HepG2 (cell line): ENCODE measurements at regions not wholly inside any gene's neighbourhood (a gene's known extent, or its start where the extent isn't known, plus 50 kb on each side); places are given as distances from the start of the nearest gene placed in this dataset.

ENCODE experiments used
- ATAC-seq: fragments of 200-7000 bp; cut with Tn5 transposase; 3 replicates; pipeline ENCODE4 v1.9.1; 2020; ENCODE audit warnings: mild to moderate bottlenecking, moderate library complexity
- BruUV-seq: library from RNA; stranded (reverse); fragments of 400-500 nt; replicated peaks from 2 replicates; lab custom pipeline; 2021; lab: Mats Ljungman, UMichigan
- CTCF ChIA-PET: fragments of 300-600 bp; formaldehyde crosslinking; extraction: SDS; loops from one replicate; lab custom pipeline; 2021; ENCODE audit warnings: low total read pairs, inconsistent platforms, low intra/inter-chr PET ratio; lab: Yijun Ruan, JAX
- POLR2A ChIA-PET: fragments of 350-600 bp; sonication (Branson Sonifier 250); formaldehyde crosslinking; loops from one replicate; lab custom pipeline; 2020; ENCODE audit warnings: antibody characterized with exemption, inconsistent platforms; lab: Yijun Ruan, JAX
- DNase-seq: peaks from one replicate; pipeline ENCODE4 v3.0.0-alpha.2; 2015; ENCODE audit warnings: low spot score
- FAIRE-seq: peaks from 3 replicates; lab custom pipeline; 2011; peaks lifted over from hg19 to GRCh38; lab: Jason Lieb, UNC
- H2AFZ ChIP-seq: one replicate; pipeline ENCODE4 v1.6.1; 2011; ENCODE audit warnings: low read length, inconsistent platforms
- H3K27ac ChIP-seq: fragments of 300-600 bp; 3 replicates; pipeline ENCODE4 v1.8.0; 2011; ENCODE audit warnings: mixed run types, mild to moderate bottlenecking, mixed read lengths, low read length, inconsistent platforms; ENCODE audit not compliant: insufficient read depth; ENCODE audit errors: extremely low read length
- H3K27me3 ChIP-seq, 2 experiments: fragments of 200-600 bp in 1 of 2; 2 replicates in 1 of 2; 3 replicates in 1 of 2; pipeline versions ENCODE4 v1.6.0 to v1.8.0; 2011; ENCODE audit warnings: low read length in 2 of 2, mild to moderate bottlenecking in 2 of 2, moderate library complexity in 2 of 2, inconsistent platforms in 1 of 2; ENCODE audit not compliant: insufficient read depth in 2 of 2, control insufficient read depth in 1 of 2
- H3K36me3 ChIP-seq, 2 experiments: fragments of 200-600 bp in 1 of 2; replicated peaks in 1 of 2; 2 replicates in 1 of 2; 3 replicates in 1 of 2; pipeline versions ENCODE4 v1.5.1 to v1.8.0; 2011; ENCODE audit warnings: low read length in 2 of 2, inconsistent platforms in 1 of 2; ENCODE audit not compliant: insufficient read depth in 2 of 2, control insufficient read depth in 1 of 2
- H3K4me1 ChIP-seq: 2 replicates; pipeline ENCODE4 v1.5.1; 2012; ENCODE audit warnings: low read length, inconsistent platforms; ENCODE audit not compliant: insufficient read depth
- H3K4me2 ChIP-seq: 2 replicates; pipeline ENCODE4 v1.6.0; 2011; ENCODE audit warnings: low read depth, low read length, inconsistent platforms
- H3K4me3 ChIP-seq, 3 experiments: fragments of 200-600 bp in 1 of 3; sonication (generic), shearing (Covaris generic) in 1 of 3; replicated peaks in 1 of 3; 2 replicates each; pipeline ENCODE4 v1.5.1; 2011 to 2016; ENCODE audit warnings: low read length in 3 of 3, inconsistent platforms in 2 of 3, low read depth in 2 of 3, mild to moderate bottlenecking in 2 of 3, control low read depth in 1 of 3, mixed read lengths in 1 of 3; ENCODE audit not compliant: insufficient read depth in 1 of 3
- H3K79me2 ChIP-seq: one replicate; pipeline ENCODE4 v1.6.1; 2011; ENCODE audit warnings: low read length, inconsistent platforms; ENCODE audit not compliant: insufficient read depth
- H3K9ac ChIP-seq: 2 replicates; pipeline ENCODE4 v1.6.0; 2011; ENCODE audit warnings: mild to moderate bottlenecking, low read depth, low read length, inconsistent platforms; ENCODE audit not compliant: insufficient read depth
- H3K9me3 ChIP-seq: 2 replicates; pipeline ENCODE4 v1.5.1; 2012; ENCODE audit warnings: mild to moderate bottlenecking, low read length
- H4K20me1 ChIP-seq: 2 replicates; pipeline ENCODE4 v1.6.0; 2011; ENCODE audit warnings: inconsistent platforms, mild to moderate bottlenecking, low read length, moderate library complexity; ENCODE audit not compliant: insufficient read depth
- CEBPG ChIP-seq: IDR thresholded peaks from 2 replicates; pipeline ENCODE4 v1.6.1; 2016
- CHCHD3 ChIP-seq: sonication (generic); formaldehyde crosslinking; IDR thresholded peaks from 2 replicates; pipeline ENCODE4 v1.8.0; 2022; ENCODE audit warnings: mild to moderate bottlenecking, missing genetic modification reagents, moderate library complexity
- GATAD2A ChIP-seq: IDR thresholded peaks from 2 replicates; pipeline ENCODE4 v1.6.1; 2016
- KLF6 ChIP-seq: IDR thresholded peaks from 2 replicates; pipeline ENCODE4 v1.8.0; 2016; ENCODE audit warnings: missing biosample characterization, missing genetic modification reagents
- MAFF ChIP-seq: IDR thresholded peaks from 2 replicates; pipeline ENCODE4 v1.6.1; 2011; ENCODE audit warnings: low read depth, low read length, improper control_type of control experiment
- MAFK ChIP-seq, 2 experiments: IDR thresholded peaks in 1 of 2; conservative IDR thresholded peaks in 1 of 2; 2 replicates each; pipeline ENCODE4 v1.6.1; 2011; ENCODE audit warnings: improper control_type of control experiment in 2 of 2, low read length in 2 of 2
- MEIS2 ChIP-seq: sonication (generic); formaldehyde crosslinking; IDR thresholded peaks from 2 replicates; pipeline ENCODE4 v1.9.0; 2021; ENCODE audit warnings: mild to moderate bottlenecking, missing genetic modification reagents
- PBX3 ChIP-seq: sonication (generic); formaldehyde crosslinking; IDR thresholded peaks from 2 replicates; pipeline ENCODE4 v1.8.1; 2023; ENCODE audit warnings: missing genetic modification reagents, inconsistent platforms, borderline replicate concordance
- PLRG1 ChIP-seq: fragments of 450-650 bp; conservative IDR thresholded peaks from 2 replicates; pipeline ENCODE4 v1.6.1; 2016
- WIZ ChIP-seq: sonication (generic); formaldehyde crosslinking; IDR thresholded peaks from 2 replicates; pipeline ENCODE4 v1.5.1; 2020; ENCODE audit warnings: mild to moderate bottlenecking, missing genetic modification reagents
- ZFP91 ChIP-seq: sonication (generic); formaldehyde crosslinking; IDR thresholded peaks from 2 replicates; pipeline ENCODE4 v1.9.0; 2022; ENCODE audit warnings: missing genetic modification reagents, mild to moderate bottlenecking, borderline replicate concordance
- ZNF460 ChIP-seq: sonication (generic); formaldehyde crosslinking; IDR thresholded peaks from 2 replicates; pipeline ENCODE4 v1.5.1; 2020; ENCODE audit warnings: missing genetic modification reagents, mild to moderate bottlenecking, borderline replicate concordance
- ZNF782 ChIP-seq: sonication (generic); formaldehyde crosslinking; IDR thresholded peaks from 2 replicates; pipeline ENCODE4 v1.4.0; 2020; ENCODE audit warnings: missing genetic modification reagents, mild to moderate bottlenecking, borderline replicate concordance
- WGBS: methylation state at CpG from one replicate; pipeline ENCODE4 v1.1.6; 2017; ENCODE audit warnings: low lambda C conversion rate; 5-methylcytosine and 5-hydroxymethylcytosine counted together
- in situ Hi-C: cut with HindIII; loops from 2 replicates; pipeline ENCODE4 v1.10.0; 2017; ENCODE audit warnings: low pct_unique_long_range_greater_than_20kb; ENCODE audit not compliant: extremely low pct_ligation_motif_present
- intact Hi-C: fragments of 100-400 bp; cut with micrococcal nuclease; formaldehyde crosslinking; loops from one replicate; pipeline ENCODE4 v1.10.0; 2022; ENCODE audit not compliant: unreplicated experiment
- TF ChIP-seq, protein P1 (sequence below): sonication (generic); formaldehyde crosslinking; conservative IDR thresholded peaks from 2 replicates; pipeline ENCODE4 v1.5.0; 2020; ENCODE audit warnings: missing genetic modification reagents

DNA sequence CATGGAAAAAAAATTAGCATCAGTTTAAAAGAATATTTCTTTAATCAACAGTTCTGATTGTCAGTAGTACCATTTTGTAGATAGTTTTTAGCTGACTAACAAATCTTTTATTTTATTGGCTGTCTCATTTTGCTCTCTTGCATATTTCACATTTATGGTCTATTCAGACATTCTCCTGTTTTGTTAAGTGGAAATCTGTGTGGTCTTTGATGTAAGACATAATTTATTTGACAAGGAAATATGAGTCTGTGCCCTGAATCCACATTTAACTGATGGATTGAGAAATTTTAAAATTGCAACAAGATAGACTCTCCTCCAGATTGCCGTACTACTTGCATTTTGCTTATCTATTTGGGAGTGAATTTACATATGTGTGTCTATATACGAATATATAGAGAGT is 96.3 kb upstream of the ATP5MC3 start:
- Histone ChIP-seq H3K27ac (no peak overlapping the region), H3K4me1 (no peaks in the 10 kb centered on the region), H3K36me3 (no peaks in the 10 kb centered on the region), H3K9me3 (no peaks in the 10 kb centered on the region), H3K4me2 (no peak overlapping the region), H4K20me1 (no peaks in the 10 kb centered on the region), H3K27me3 (peaks cover 1 to 6% of the 10 kb centered on the region in 2 experiments; a peak in 2 of 5 replicates), H3K9ac (no peak overlapping the region), H2AFZ (no peak overlapping the region), H3K4me3 (no peak overlapping the region), H3K79me2 (no peaks in the 10 kb centered on the region)
- in situ Hi-C loops: loop anchor here (25.0 kb wide), 1 partner anchor 240 kb away; no protein-coding TSS in a partner anchor
- intact Hi-C loops: no loop called here
- no peak for DNase-seq
- under 1% methylated on average over 2 of the region's 2 CpGs for WGBS
- ATAC-seq: no peak
- FAIRE-seq: no peak
- TF ChIP-seq MAFF (0 out of 2 replicates have a peak, but pooled peaks have one; percentile 36), MAFK (conservative IDR thresholded peaks at IDR 0.05 in 1 of 2, IDR thresholded peaks at IDR 0.05 in 1 of 2; ENCODE audit: low read length in 2 of 2) (peak in 1 of 2 experiments; percentile 13; a peak in 1 of 4 replicates), WIZ (CRISPR knock-in tag) (no peak)
- no TSS peak for BruUV-seq
- POLR2A ChIA-PET: no interaction called here
- CTCF ChIA-PET: no interaction called here

- H3K4me2 ChIP-seq: no peak overlapping the region
- DNase-seq (no peak), ATAC-seq (no peak), FAIRE-seq (no peak)
- H3K4me1 ChIP-seq: no peaks in the 10 kb centered on the region
- intact Hi-C loops: no loop called here
- no peaks in the 10 kb centered on the region for H3K36me3 ChIP-seq
- no peak overlapping the region for H3K4me3 ChIP-seq
- H3K79me2 ChIP-seq: no peaks in the 10 kb centered on the region
- H3K9ac ChIP-seq: no peak overlapping the region
- WGBS: 1% methylated on average over 2 of the region's 2 CpGs
- H2AFZ ChIP-seq: no peak overlapping the region
- ChIA-PET POLR2A (no interaction called here), CTCF (no interaction called here)
- H4K20me1 ChIP-seq: no peaks in the 10 kb centered on the region
- H3K27ac ChIP-seq: no peak overlapping the region
- in situ Hi-C loops: loop anchor here (25.0 kb wide), 1 partner anchor 238 kb away; no protein-coding TSS in a partner anchor
- no peaks in the 10 kb centered on the region for H3K9me3 ChIP-seq
- BruUV-seq: no TSS peak
- H3K27me3 ChIP-seq: peaks cover 1 to 14% of the 10 kb centered on the region in 2 experiments; a peak in 3 of 5 replicates
- no peak for TF ChIP-seq PBX3 (CRISPR knock-in tag)
- TF ChIP-seq ZFP91 (CRISPR knock-in tag): no peak
- no peak for TF ChIP-seq PLRG1
- no peak for TF ChIP-seq ZNF782 (CRISPR knock-in tag)
- TF ChIP-seq, protein P1, sequence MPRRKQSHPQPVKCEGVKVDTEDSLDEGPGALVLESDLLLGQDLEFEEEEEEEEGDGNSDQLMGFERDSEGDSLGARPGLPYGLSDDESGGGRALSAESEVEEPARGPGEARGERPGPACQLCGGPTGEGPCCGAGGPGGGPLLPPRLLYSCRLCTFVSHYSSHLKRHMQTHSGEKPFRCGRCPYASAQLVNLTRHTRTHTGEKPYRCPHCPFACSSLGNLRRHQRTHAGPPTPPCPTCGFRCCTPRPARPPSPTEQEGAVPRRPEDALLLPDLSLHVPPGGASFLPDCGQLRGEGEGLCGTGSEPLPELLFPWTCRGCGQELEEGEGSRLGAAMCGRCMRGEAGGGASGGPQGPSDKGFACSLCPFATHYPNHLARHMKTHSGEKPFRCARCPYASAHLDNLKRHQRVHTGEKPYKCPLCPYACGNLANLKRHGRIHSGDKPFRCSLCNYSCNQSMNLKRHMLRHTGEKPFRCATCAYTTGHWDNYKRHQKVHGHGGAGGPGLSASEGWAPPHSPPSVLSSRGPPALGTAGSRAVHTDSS (CRISPR knock-in tag): no peak
- TF ChIP-seq CHCHD3: no peak
- no peak for TF ChIP-seq KLF6 (CRISPR knock-in tag)
- TF ChIP-seq ZNF460 (CRISPR knock-in tag): no peak
- TF ChIP-seq MEIS2 (CRISPR knock-in tag): no peak
- no peak for TF ChIP-seq GATAD2A (CRISPR knock-in tag)
- TF ChIP-seq CEBPG: no peak
Observed at GRCh38 chr2:175275539-175275938, 94.0 kb upstream of the ATP5MC3 start.
